ENCODE measurements at regions not wholly inside any gene's neighbourhood (a gene's known extent, or its start where the extent isn't known, plus 50 kb on each side); places are given as distances from the start of the nearest gene placed in this dataset.

- no peak overlapping the region for H4K91ac ChIP-seq (ENCODE audit: insufficient read depth, low read depth, low read length)
- TF ChIP-seq RFX5 (IDR thresholded peaks at IDR 0.05; ENCODE audit: low read depth, low read length) (no peak), ELK1 (IDR thresholded peaks at IDR 0.05; ENCODE audit: borderline replicate concordance, low read depth, low read length) (no peak), BHLHE40 (IDR thresholded peaks at IDR 0.05; ENCODE audit: low read depth, low read length) (no peak), CHD1 (IDR thresholded peaks at IDR 0.05; ENCODE audit: low read depth, low read length) (no peak), CTCF (conservative IDR thresholded peaks at IDR 0.05; ENCODE audit: low read depth, low read length) (no peak), MAFK (IDR thresholded peaks at IDR 0.05; ENCODE audit: low read depth, low read length) (no peak), POLR2A (IDR thresholded peaks at IDR 0.05; ENCODE audit: low read depth, low read length) (no peak), RCOR1 (IDR thresholded peaks at IDR 0.05; ENCODE audit: insufficient replicate concordance, low read length) (no peak), MXI1 (IDR thresholded peaks at IDR 0.05; ENCODE audit: borderline replicate concordance, low read depth, low read length) (no peak), CEBPB (IDR thresholded peaks at IDR 0.05; ENCODE audit: low read depth, low read length) (no peak)
- intact Hi-C loops (cut with micrococcal nuclease), result no loop called here
These were observed 101.9 kb upstream of the RORA start for GRCh38 chr15:61331019-61331418.

More at GRCh38 chr15:61331019-61331418, 101.9 kb upstream of the RORA start:
- no peaks in the 10 kb centered on the region for H3K27me3 ChIP-seq (ENCODE audit: control insufficient read depth, insufficient read depth, low read length)
- ChIA-PET POLR2A (ENCODE audit: unreplicated experiment) (no interaction called here), CTCF (no interaction called here)
- H4K5ac ChIP-seq (ENCODE audit: low read depth, low read length), result no peak overlapping the region
- ATAC-seq (ENCODE audit: low read depth), result no peak
- no peaks in the 10 kb centered on the region for H3K79me1 ChIP-seq (ENCODE audit: low read depth in 1 of 2, low read length in 2 of 2)
- dilution Hi-C loops (cut with HindIII; ENCODE audit: low sequenced_read_pairs, unreplicated experiment), result no loop called here
- H2BK120ac ChIP-seq (ENCODE audit: low read depth, low read length), result no peak overlapping the region
- no peak overlapping the region for H2AFZ ChIP-seq (replicated peaks; ENCODE audit: low read length, poor library complexity)
- H2BK15ac ChIP-seq (ENCODE audit: low read depth, low read length), result no peak overlapping the region
- H3K9me1 ChIP-seq (ENCODE audit: insufficient read depth, low read length), result no peaks in the 10 kb centered on the region
- no peak overlapping the region for H4K8ac ChIP-seq (ENCODE audit: low read depth in 2 of 2, low read length in 2 of 2)
- no peak overlapping the region for H3K4me3 ChIP-seq (ENCODE audit: insufficient read depth, low read depth, low read length)
- H3K9me3 ChIP-seq (ENCODE audit: control insufficient read depth, insufficient read depth, low read length), result no peaks in the 10 kb centered on the region
- no peak overlapping the region for H3K23ac ChIP-seq (ENCODE audit: low read depth, low read length)
- H3K27ac ChIP-seq (ENCODE audit: insufficient read depth, low read length), result no peak overlapping the region
- no peak overlapping the region for H2BK5ac ChIP-seq (ENCODE audit: low read depth, low read length, poor library complexity, severe bottlenecking)
- no CpG with 5 or more reads among the region's 3 CpGs for WGBS, 2 experiments (ENCODE audit: extremely low coverage in 2 of 2, insufficient read length in 1 of 2)
- H3K9ac ChIP-seq (ENCODE audit: low read depth, low read length), result no peak overlapping the region
- in situ Hi-C loops (cut with MboI; ENCODE audit: low sequenced_read_pairs), result no loop called here
- no peak overlapping the region for H2AK5ac ChIP-seq (ENCODE audit: low read depth, low read length)
- no peaks in the 10 kb centered on the region for H4K20me1 ChIP-seq (ENCODE audit: insufficient read depth, low read length)
- H3K56ac ChIP-seq (ENCODE audit: extremely low read depth, insufficient read depth, low read length), result no peak overlapping the region
- H3K36me3 ChIP-seq (ENCODE audit: control insufficient read depth, insufficient read depth, low read length), result no peaks in the 10 kb centered on the region
- BruUV-seq (replicated peaks), result no TSS peak
- no peak overlapping the region for H3K18ac ChIP-seq (ENCODE audit: low read depth, low read length)
- H3K4ac ChIP-seq (ENCODE audit: low read depth, low read length), result no peak overlapping the region
- no peak overlapping the region for H2BK20ac ChIP-seq (ENCODE audit: low read depth, low read length)
- no peak overlapping the region for H3K14ac ChIP-seq (replicated peaks; ENCODE audit: low read depth, low read length)
- H3K4me2 ChIP-seq (ENCODE audit: low read depth, low read length), result no peak overlapping the region
- H2AK9ac ChIP-seq (replicated peaks; ENCODE audit: low read depth, low read length, poor library complexity), result no peak overlapping the region
- H3K4me1 ChIP-seq (ENCODE audit: control insufficient read depth, insufficient read depth, low read length), result no peaks in the 10 kb centered on the region
- no peak for DNase-seq
